Skeletal muscle cell (primary cell): ENCODE measurements at regions not wholly inside any gene's neighbourhood (a gene's known extent, or its start where the extent isn't known, plus 50 kb on each side); places are given as distances from the start of the nearest gene placed in this dataset.
A peak's percentile ranks its signal among the peaks of the same experiment; 100 is the strongest.

ENCODE experiments used
- DNase-seq: peaks from one replicate; pipeline ENCODE4 v3.0.0-alpha.2; 2010; ENCODE audit warnings: low read depth
- H3K4me3 ChIP-seq: 2 replicates; pipeline ENCODE4 v1.5.1; 2011; ENCODE audit warnings: low read depth, mild to moderate bottlenecking, control low read depth, low read length, moderate library complexity

DNA sequence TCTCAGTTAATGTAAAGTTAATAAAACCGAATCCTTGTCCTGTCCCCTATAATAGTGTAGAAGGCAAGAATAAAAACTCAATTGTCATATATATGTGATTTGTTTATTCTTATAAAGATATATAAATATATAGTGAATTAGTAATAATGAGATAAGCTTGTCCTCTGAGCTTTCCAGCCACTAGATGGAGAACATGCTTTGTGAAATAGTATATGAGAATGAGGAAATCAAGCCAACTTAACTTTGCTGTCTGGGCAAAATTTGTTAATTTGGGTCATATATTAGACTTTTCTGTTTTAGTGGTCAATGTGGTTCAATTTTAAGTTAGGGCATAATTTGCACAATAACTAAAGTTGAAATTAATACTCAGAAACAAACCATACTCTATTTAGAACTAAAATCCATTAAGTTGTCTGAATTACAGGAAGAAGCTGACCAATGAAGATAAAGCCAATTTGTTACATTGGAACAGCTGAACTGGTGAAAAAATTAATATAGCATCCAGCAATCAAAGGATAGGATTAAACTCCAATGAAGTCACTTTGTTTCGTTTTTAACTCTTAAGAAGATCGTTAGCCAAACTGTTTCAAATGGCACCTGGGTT is 595.0 kb downstream of the ARL4A start:
- H3K4me3 ChIP-seq: no peak overlapping the region
- no peak for DNase-seq

DNA sequence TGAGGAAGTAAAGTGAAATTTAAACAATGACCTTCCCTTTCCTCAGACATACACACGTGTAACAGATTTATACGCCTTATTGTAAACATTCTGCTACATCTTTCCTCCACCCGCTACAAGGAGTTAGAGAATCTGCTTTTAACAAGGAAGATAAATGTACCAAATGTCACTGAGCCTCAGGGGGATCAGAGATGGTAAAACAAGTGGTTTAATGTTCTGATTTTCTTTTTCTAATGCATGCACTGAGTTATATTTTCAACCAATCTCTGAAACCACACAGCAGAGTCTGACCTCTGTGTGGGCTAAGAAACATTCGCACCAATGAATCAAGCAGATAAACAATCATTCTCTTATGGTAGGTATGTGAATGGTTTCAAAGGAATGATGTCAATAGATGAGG is 599.5 kb downstream of the ARL4A start:
- no peak for DNase-seq
- no peak overlapping the region for H3K4me3 ChIP-seq

DNA sequence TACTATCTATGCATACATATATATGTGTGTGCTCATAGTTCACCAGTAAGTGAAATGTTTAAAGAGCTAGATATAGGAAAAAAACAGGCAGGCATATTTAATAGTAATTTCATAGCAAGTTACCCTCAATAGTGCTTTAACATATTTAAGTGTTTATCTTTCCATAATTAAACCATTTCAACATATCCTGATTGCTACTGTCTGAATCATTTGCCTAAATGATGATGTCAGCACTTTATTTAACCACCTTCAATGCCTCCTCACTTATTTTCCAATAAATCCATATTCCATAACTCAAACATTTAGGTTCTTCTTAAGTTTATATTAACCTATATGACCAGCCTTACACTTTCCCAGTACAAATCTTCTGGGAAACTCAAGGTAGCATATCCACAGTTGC is 601.1 kb downstream of the ARL4A start:
- DNase-seq: no peak
- no peak overlapping the region for H3K4me3 ChIP-seq

DNA sequence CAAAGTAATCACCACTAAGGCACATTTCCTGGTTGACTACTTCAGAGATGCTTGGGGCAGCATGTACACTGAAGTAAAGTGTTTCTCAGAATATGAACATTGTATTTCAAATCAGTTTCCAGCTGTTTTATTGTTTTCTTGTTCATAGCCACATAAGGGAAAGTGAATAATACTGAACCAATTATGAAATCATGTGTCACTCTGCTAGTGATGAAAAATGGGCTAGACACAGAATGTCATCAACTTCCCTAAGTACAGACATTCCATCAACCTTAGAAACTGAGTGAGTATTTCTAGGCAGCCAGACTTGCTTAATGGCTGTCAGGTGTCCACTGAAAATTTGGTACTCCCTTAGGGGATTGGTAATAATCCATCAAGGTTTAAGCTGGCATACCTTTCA is 603.5 kb downstream of the ARL4A start:
- no peak overlapping the region for H3K4me3 ChIP-seq
- peak; percentile 13 for DNase-seq

DNA sequence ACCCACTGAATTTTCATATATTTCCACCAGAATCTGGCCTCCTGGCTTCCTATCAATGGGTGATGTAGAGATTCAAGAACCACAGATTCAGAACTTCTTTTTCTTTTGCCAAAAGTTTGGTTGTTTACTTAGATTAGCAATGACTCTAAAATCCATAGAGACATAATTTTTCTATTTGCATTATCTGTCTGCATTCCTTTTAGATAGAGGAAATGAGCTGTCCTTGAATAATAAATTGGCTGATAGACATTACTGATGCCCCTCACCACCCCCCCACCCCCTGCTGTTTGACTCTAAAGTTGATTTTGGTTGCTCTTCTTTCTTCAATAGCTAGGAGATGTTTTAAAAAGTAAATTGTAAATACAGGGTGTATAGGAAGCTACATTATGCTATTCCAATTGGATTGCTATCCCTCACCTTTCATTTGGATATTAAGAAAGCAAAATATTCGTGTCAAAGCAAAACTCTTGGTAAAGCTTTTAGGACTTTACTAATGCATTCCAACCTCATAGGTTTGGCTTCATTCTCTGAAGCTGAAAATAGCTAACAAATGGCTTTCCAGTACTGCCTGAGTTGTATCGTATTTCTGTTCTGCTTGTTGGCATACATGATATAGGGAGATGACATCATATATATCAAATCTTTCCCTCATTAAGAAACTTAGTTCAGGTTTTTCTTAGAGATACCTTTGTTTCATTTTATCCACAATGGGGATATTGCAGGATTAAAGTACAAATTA is 606.0 kb downstream of the ARL4A start:
- no peak overlapping the region for H3K4me3 ChIP-seq
- DNase-seq: no peak

DNA sequence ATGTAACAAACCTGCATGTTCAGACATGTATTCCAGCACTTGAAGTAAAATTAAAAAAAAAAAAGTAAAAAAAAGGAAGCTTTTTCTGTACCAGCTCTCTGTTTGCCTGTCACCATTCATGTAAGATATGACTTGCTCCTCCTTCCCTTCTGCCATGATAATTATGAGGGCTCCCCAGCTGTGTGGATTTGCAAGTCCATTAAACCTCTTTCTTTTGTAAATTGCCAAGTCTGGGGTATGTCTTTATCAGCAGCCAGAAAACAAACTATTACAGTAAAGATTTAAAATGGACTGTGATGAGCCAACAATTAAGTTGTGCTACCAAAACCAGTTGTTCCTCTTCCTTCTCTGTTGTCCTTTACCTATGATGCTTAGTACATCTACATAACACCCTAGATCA is 619.6 kb downstream of the ARL4A start:
- no peak overlapping the region for H3K4me3 ChIP-seq
- DNase-seq: no peak

DNA sequence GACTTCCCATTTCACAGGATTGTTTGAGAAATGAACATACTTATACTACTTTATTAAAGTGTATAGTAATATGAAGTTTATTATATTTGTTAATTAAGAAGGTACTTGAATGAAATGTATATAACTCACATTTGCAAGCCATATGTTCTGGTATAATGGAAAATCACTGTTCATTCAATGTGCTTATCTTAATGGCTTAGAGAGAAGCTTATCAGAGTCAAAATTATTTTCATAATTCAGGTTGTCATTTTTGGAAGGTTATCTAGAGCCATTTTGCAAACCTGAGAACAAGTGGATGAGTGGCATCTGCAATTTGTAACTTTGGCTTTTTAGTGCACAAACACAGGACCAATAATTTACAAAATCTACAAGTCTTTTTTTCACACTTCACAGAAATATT is 621.0 kb downstream of the ARL4A start:
- H3K4me3 ChIP-seq: no peak overlapping the region
- no peak for DNase-seq

DNA sequence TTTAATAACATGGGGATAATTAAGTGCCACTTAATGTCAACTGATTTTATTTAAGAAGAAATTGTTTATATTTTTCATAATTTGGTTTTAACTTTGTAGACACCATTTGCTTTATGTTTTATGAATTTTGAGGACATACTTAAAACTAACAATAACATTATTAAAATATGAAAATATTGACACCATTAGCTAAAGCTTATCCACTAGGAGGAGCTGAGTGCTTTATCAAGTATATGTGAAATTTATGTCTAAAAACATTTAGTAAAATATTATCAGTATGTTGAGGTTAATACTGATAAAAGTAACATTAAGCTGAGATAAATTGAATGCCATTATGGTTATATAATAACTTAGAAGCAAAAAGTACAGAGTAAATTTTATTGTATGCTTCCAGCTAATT is 622.1 kb downstream of the ARL4A start:
- DNase-seq: no peak
- H3K4me3 ChIP-seq: no peak overlapping the region

DNA sequence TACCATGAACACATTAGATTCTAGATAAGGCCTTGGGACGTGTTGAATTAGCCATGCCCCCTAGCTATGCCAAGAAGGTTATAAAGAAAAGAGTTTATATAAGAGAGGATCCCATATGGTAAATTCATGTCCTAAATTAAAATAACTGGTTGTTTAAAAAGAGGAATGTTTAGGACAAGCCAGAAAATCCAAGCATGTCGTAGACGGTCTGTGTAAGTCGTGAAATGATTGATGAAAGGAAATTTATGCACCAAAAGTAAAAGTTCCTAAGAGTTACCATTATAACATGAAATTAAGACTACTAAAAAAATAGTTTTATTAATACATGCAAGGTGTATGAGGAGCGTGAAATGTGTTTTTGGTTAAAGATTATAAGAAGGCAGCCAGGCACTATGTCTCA is 624.9 kb downstream of the ARL4A start:
- H3K4me3 ChIP-seq: no peak overlapping the region
- no peak for DNase-seq

DNA sequence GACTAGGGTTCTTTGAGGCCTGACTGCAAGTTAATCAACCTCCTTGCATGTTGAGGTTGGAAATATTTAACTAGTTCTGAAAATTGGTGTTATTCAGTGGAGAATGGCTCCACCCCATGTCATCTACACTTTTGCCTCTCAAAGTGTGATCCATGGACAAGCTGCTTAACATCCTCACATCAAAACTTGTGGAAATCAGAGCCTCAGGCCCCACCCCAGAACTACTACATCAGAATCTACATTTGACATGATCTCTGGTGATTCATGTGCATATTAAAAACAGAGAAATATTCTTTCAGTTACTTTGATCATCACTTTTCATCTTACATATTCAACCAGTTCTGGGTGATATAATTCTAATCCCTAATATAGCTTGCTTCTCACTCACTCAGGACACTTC is 632.9 kb downstream of the ARL4A start:
- H3K4me3 ChIP-seq: no peak overlapping the region
- DNase-seq: no peak

DNA sequence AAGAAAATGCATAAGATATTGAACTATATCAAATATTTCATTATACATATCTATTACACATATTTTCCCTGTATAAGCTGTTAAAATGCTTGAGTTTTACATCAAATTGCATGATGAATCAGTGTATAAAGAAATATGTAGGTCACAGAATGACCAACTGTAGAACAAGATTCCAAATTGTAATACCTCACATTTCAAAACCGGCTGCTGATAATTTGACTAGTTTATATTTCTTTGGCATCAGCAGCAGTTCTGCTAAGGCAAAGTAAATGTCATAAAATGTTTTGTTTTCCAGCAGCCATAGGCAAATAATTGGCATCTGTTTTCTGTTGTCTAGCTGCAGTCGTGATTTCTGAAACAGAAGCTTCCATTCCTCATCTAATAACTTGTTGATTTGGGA is 633.9 kb downstream of the ARL4A start:
- H3K4me3 ChIP-seq: no peak overlapping the region
- no peak for DNase-seq

DNA sequence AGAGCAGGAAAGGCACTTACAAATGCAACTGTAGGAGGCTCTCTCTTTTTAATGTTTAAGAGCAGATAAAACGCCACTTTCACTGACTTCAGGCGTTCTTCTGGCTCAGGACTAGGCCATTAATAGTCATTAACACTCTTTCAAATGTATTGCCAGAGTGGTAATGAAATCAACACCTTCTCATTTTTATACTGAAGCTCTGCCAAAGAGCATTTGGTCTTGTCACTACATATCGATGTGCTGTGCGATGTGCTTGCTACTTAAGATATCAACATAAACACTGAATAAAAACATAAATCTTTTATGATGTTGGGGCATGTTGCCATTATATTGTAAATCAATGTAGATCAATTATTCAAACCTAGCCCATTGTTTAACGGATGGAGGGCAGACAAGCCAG is 634.7 kb downstream of the ARL4A start:
- H3K4me3 ChIP-seq: no peak overlapping the region
- no peak for DNase-seq

DNA sequence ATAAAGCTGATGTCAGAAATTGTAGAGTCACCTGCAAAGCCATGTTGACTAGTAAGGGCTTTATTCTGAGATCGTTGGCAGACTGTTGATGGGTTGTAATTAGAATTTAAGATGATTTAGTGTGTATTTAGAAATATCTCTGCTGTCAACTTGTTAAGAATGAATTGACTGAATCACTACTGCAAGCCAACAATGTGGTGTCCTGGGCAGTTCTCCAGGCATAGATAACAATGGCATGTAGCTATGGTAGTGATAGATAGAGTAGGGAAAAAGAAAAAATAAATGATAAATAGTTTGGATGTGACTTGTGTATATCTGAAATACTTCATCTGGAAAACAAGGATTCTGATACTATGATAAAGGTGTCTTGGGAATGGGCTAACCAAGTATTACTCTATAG is 640.2 kb downstream of the ARL4A start:
- peak; percentile 2 for DNase-seq
- H3K4me3 ChIP-seq: no peak overlapping the region

DNA sequence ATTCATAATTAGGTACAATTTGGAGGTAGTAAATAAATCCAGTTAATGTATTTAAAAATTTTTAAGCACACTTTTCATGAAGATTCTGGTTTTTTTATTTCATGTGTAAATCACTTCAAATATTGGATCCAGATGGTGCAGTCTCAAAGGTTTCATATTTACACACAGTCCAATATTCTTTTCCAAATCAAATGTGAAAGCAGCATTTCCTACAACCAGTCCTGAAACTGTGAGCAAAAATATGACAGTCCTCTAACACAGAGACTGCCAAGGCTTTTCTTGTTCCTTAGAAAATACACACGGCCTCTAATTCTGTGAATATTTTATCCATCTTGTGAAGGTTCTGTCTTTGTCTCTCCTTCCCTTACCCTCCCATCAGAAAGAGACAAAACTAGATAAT is 645.9 kb downstream of the ARL4A start:
- no peak overlapping the region for H3K4me3 ChIP-seq
- no peak for DNase-seq

DNA sequence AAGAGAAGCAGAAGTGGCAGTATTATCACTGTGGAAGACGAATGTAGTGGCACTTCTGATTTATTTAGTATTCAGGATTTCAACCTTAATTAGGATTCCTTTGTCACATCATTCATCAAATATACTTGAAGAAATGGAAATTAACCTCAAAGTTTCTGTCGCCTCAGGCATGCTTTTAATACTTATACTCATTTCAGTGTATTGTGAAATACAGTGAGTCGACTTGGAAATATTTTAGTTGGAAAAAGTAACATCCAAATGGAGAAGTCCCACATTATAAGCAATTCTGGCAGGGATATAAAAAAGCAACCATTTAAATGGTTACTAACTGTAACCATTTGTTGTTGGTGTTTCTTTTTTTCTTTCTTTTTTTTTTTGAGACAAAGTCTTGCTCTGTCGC is 648.8 kb downstream of the ARL4A start:
- DNase-seq: peak; percentile 5
- no peak overlapping the region for H3K4me3 ChIP-seq

DNA sequence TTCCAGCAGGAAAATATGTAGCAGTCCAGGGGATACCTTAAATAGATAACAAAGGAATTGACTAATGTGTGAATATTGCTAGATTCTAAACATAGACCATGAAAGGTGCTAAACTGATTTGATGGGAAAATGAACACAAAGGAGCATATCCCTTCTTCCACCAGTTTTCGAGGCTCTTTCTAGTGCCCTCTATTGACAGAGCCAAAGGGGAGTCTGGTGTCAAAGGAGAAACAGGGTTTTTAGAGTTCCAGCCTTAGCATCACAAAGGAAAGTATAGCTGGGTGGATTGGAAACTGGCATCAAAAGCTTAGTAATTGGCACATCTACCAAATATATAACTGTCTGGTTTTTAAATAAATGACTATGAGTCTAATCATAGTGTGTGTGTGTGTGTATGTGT is 636.8 kb downstream of the ETV1 start:
- H3K4me3 ChIP-seq: no peak overlapping the region
- no peak for DNase-seq

DNA sequence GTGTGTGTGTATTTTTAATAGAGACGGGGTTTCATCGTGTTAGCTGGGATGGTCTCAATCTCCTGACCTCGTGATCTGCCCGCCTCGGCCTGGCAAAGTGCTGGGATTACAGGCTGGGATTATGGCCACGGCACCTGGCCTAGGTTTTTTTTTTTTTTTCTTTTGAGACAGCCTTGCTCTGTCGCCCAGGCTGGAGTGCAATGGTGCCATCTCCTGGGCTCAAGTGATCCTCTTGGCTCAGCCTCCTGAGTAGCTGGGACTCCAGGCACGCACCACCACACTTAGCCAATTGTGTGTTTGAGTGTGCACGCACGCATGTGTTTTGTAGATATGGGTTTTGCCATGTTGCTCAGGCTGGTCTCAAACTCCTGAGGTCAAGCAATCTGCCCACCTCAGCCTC is 629.8 kb downstream of the ETV1 start:
- DNase-seq: no peak
- no peak overlapping the region for H3K4me3 ChIP-seq

DNA sequence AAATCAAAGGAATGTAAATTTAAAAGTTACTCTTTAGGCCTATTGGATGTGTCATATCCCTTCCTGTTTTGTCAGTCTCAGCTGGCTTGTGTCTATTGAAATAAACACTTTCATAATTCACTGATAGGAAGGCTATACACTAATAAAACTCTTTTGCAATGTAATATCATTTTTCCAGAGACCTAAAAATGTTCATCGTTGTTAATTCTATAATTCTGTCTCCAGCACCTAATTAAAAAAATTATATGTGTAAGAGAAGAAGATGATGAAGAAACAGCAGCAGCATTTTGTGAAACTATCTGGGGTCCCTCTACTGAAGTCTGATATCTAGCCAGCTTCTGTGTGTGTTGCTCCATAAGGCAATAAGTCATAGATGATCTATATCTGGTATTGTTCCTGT is 602.7 kb downstream of the ETV1 start:
- no peak overlapping the region for H3K4me3 ChIP-seq
- DNase-seq: no peak

DNA sequence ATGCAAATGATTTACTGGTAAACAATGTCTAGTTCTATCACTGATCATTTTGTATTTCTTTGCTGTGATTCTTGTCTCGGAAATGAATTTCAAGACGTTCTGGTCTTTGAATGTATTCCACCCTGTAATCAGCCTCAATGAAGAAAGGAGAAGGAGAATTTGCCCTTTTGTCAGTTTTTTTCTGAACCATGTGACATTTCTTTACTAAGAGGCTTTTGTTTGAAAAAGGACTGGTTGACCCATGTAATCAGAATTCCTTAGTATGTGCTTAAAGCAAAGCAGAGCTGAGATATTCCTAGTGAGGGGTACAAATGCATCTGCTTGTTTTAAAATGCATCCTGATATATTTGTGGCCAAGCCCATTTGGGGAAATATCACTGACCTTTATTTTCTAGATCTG is 581.6 kb downstream of the ETV1 start:
- no peak overlapping the region for H3K4me3 ChIP-seq
- no peak for DNase-seq

DNA sequence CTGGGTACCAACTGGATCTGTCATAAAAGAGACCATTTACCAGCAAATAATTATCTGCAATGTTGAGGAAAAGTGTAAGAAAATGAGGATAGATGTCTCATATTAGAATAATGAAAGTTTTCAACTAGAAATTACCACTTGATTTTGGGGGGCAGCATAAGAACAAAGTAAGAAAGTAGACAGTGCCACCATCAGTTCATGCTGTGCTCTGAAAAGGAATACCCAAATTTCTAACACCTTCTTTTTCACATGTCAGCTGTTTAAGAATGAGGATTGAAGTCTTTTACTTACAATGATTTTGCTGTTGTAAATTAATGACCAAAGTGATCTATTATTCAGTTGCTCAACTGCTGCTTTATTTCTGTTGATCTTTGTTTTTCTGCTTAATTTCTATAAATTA is 578.3 kb downstream of the ETV1 start:
- DNase-seq: no peak
- H3K4me3 ChIP-seq: no peak overlapping the region

DNA sequence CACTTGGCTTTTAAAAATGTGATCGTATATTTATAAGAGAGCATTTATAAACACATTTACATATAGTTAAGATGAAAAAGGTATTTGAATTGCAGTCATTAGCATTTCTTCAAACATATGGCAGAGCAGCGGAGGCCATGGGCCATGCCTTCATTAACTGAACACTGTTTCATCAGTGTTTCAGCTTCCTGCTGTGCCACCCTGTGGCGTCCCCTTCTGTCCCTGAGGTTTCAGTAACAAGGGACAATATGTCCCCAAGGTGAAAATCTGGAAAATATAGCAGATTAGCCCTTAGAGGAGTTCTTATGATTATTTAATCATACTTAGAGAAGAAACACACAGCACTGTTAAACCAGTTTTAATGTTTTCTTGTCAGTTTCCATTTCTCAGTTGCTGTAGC is 577.8 kb downstream of the ETV1 start:
- H3K4me3 ChIP-seq: no peak overlapping the region
- no peak for DNase-seq

DNA sequence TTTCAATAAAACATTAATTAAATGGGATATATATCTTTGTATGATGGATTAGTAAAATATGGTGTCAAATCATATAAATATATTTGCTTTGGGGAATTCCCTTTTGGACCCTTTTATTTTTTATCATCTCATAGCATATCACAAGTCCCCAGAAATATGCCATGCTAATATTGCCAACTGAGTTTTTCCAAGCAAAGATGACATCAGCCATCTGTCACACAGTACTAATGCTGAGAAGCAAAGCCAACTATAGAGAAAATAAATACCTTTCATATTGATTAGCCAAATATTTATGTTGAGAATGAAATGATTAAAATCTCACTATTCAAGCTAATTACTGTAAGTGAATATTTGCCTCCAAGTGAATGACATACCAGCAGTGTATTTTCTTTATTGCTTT is 575.3 kb downstream of the ETV1 start:
- DNase-seq: no peak
- H3K4me3 ChIP-seq: no peak overlapping the region
